BLaER1 treated with 17β-estradiol and CSF1 and Interleukin-3, amounts not matched to agents 10 nM and 100 nM (cell line): ENCODE measurements at regions not wholly inside any gene's neighbourhood (a gene's known extent, or its start where the extent isn't known, plus 50 kb on each side); places are given as distances from the start of the nearest gene placed in this dataset.

Experiments used
- H3K27ac ChIP-seq, 11 experiments: shearing (Covaris generic); formaldehyde crosslinking; 2 replicates each; pipeline ENCODE4 v1.8.1; 2022
- H3K27me3 ChIP-seq, 11 experiments: shearing (Covaris generic); formaldehyde crosslinking; 2 replicates each; pipeline ENCODE4 v1.8.1; 2022
- H3K36me3 ChIP-seq, 11 experiments: shearing (Covaris generic); formaldehyde crosslinking; 2 replicates each; pipeline ENCODE4 v1.8.1; 2022
- H3K4me1 ChIP-seq, 10 experiments: shearing (Covaris generic); formaldehyde crosslinking; 2 replicates each; pipeline ENCODE4 v1.8.1; 2022
- H3K4me2 ChIP-seq, 11 experiments: shearing (Covaris generic); formaldehyde crosslinking; 2 replicates each; pipeline ENCODE4 v1.8.1; 2022
- H3K4me3 ChIP-seq, 10 experiments: shearing (Covaris generic); formaldehyde crosslinking; 2 replicates each; pipeline ENCODE4 v1.8.1; 2022
- H3K9ac ChIP-seq, 11 experiments: shearing (Covaris generic); formaldehyde crosslinking; 2 replicates each; pipeline ENCODE4 v1.8.1; 2022
- H3K9me3 ChIP-seq, 11 experiments: shearing (Covaris generic); formaldehyde crosslinking; replicated peaks in 1 of 11; 2 replicates each; pipeline ENCODE4 v1.8.1; 2022
- H4K20me1 ChIP-seq, 11 experiments: shearing (Covaris generic); formaldehyde crosslinking; 2 replicates each; pipeline ENCODE4 v1.8.1; 2022
- Cebpa-rat ChIP-seq, 11 experiments: shearing (Covaris generic); IDR thresholded peaks; 2 replicates each; pipeline ENCODE4 v1.8.1; 2022

DNA sequence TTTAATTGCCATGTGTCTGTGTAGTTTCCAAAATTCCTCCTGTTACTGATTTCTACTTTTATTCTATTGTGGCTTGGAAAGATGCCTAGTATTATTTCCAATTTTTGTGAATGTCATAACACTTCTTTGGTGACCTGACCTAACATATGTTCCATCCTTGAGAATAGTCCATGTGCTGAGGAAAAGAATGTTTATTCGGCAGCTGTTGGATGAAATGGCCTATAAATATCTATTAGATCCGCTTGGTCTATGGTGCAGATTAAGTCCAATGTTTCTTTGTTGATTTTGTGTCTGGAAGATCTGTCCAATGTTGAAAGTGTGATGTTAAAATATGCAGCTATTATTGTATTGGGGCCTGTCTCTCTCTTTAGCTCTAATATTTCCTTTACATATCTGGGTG lies 219.2 kb upstream of the HDX start:
- peaks cover 0 to 14% (median 0%) of the 10 kb centered on the region in 11 experiments; a peak in 2 of 22 replicates for H4K20me1 ChIP-seq
- TF ChIP-seq Cebpa-rat (IDR thresholded peaks at IDR 0.05): no peak
- H3K36me3 ChIP-seq: no peaks in the 10 kb centered on the region
- H3K9ac ChIP-seq: no peak overlapping the region
- H3K4me1 ChIP-seq: peaks cover 0 to 4% (median 0%) of the 10 kb centered on the region in 10 experiments; a peak in 1 of 20 replicates
- H3K4me2 ChIP-seq: no peak overlapping the region
- H3K27me3 ChIP-seq: peaks cover 82 to 100% (median 96%) of the 10 kb centered on the region in 11 experiments
- H3K4me3 ChIP-seq: no peak overlapping the region
- H3K27ac ChIP-seq: no peak overlapping the region
- no peaks in the 10 kb centered on the region for H3K9me3 ChIP-seq

DNA sequence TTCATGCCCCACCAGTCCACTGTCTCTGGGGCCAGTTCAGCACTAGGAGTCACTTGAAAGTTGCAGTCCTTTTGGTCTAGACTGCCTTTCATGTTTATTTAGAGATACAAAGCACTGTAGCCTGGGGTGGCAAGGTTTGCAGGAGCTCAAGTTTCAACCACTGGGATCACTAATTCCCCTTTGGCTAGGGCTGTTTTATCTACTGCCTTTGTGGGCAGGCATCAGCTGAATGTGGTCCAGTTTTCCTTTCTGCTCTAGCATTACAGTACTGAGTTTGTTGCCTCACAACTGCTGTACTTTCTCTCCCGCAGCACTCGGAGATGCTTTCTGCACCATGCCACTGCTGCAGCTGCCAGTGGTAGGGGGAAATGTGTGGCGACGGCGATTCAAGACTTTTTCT lies 222.3 kb upstream of the HDX start:
- Histone ChIP-seq H3K36me3 (no peaks in the 10 kb centered on the region), H3K9me3 (no peaks in the 10 kb centered on the region), H3K27ac (no peak overlapping the region), H3K4me3 (no peak overlapping the region), H3K4me1 (peaks cover 0 to 4% (median 0%) of the 10 kb centered on the region in 10 experiments; a peak in 1 of 20 replicates), H3K4me2 (0 out of 22 replicates have a peak overlapping the region, but pooled peaks of 3 of the 11 experiments have one; percentile 0 to 26 (median 6)), H4K20me1 (peaks cover 0 to 9% (median 0%) of the 10 kb centered on the region in 11 experiments; a peak in 3 of 22 replicates), H3K9ac (no peak overlapping the region), H3K27me3 (peaks cover 84 to 100% (median 93%) of the 10 kb centered on the region in 11 experiments)
- TF ChIP-seq Cebpa-rat (IDR thresholded peaks at IDR 0.05): no peak

GRCh38 chrX:84729408-84729807 lies 227.2 kb upstream of the HDX start:
- H4K20me1 ChIP-seq: peaks cover 0 to 8% (median 0%) of the 10 kb centered on the region in 11 experiments; a peak in 3 of 22 replicates
- no peak overlapping the region for H3K4me2 ChIP-seq

DNA sequence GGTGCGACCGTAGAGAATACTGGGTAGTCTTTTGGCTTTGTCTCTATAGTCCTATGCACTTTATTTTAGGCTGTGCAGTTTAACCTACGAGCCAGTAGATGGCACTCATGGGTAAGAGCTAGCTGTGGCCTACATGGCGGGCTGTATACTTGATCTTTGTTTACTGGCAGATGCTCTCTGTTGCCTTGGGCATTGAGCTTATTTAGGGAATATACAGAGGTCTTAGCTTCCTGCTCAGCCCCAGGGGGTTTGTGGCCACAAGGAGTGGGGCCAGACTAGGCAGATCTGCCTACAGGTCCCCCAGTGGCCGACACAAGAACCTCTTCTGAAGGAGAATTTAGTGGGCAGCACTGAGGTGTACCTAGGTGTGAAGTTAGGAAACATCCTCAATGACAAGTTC lies 227.6 kb upstream of the HDX start:
- Histone ChIP-seq H3K4me1 (no peaks in the 10 kb centered on the region), H3K4me2 (no peak overlapping the region), H3K4me3 (no peak overlapping the region), H3K36me3 (no peaks in the 10 kb centered on the region), H3K27me3 (peaks cover 67 to 92% (median 78%) of the 10 kb centered on the region in 11 experiments), H3K9ac (no peak overlapping the region), H3K27ac (no peak overlapping the region), H4K20me1 (peaks cover 0 to 6% (median 0%) of the 10 kb centered on the region in 11 experiments; a peak in 2 of 22 replicates), H3K9me3 (no peaks in the 10 kb centered on the region)
- no peak for TF ChIP-seq Cebpa-rat (IDR thresholded peaks at IDR 0.05)

More at GRCh38 chrX:84729408-84729807, 227.2 kb upstream of the HDX start:
- H3K9me3 ChIP-seq: no peaks in the 10 kb centered on the region
- no peak overlapping the region for H3K9ac ChIP-seq
- H3K4me1 ChIP-seq: peaks cover 0 to 3% (median 0%) of the 10 kb centered on the region in 10 experiments; a peak in 1 of 20 replicates
- H3K4me3 ChIP-seq: no peak overlapping the region
- no peak for TF ChIP-seq Cebpa-rat (IDR thresholded peaks at IDR 0.05)
- no peak overlapping the region for H3K27ac ChIP-seq
- peaks cover 67 to 92% (median 78%) of the 10 kb centered on the region in 11 experiments for H3K27me3 ChIP-seq
- no peaks in the 10 kb centered on the region for H3K36me3 ChIP-seq

GRCh38 chrX:84735025-84735424 lies 232.8 kb upstream of the HDX start:
- Histone ChIP-seq H3K4me2 (no peak overlapping the region), H3K4me3 (no peak overlapping the region), H3K27ac (no peak overlapping the region), H3K9ac (no peak overlapping the region), H3K4me1 (no peaks in the 10 kb centered on the region), H3K27me3 (peaks cover 71 to 95% (median 83%) of the 10 kb centered on the region in 11 experiments), H3K36me3 (no peaks in the 10 kb centered on the region), H3K9me3 (0 out of 22 replicates have a peak, but pooled peaks cover 0 to 6% (median 0%) of the 10 kb centered on the region in 11 experiments), H4K20me1 (peaks cover 0 to 6% (median 0%) of the 10 kb centered on the region in 11 experiments; a peak in 1 of 22 replicates)
- no peak for TF ChIP-seq Cebpa-rat (IDR thresholded peaks at IDR 0.05)

DNA sequence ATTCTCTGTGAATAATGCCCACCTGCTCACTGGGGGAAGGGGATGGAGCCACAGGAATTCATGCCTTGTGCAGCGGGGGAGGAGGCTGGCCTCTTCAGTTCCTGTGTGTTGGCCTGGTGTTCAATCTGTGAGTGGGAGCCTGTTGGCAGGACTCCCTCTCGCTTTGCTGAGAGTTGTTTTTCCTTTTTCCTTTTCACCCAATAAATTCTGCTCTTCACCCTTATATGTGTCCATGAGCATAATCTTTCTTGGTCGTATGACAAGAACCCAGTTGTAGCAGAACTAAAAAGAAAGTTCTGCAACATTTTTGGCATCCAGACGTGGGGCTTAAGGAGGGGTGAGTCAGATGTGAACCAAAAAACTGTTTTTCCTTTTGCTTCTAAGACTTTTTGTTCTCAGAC lies 235.2 kb upstream of the HDX start:
- TF ChIP-seq Cebpa-rat (IDR thresholded peaks at IDR 0.05): no peak
- Histone ChIP-seq H3K4me1 (no peaks in the 10 kb centered on the region), H3K27me3 (peaks cover 84 to 99% (median 91%) of the 10 kb centered on the region in 11 experiments), H4K20me1 (peaks cover 0 to 6% (median 0%) of the 10 kb centered on the region in 11 experiments; a peak in 1 of 22 replicates), H3K9ac (no peak overlapping the region), H3K36me3 (no peaks in the 10 kb centered on the region), H3K9me3 (0 out of 22 replicates have a peak, but pooled peaks cover 0 to 6% (median 0%) of the 10 kb centered on the region in 11 experiments), H3K4me2 (no peak overlapping the region), H3K4me3 (no peak overlapping the region), H3K27ac (no peak overlapping the region)

- Histone ChIP-seq H3K9me3 (peaks cover 0 to 18% (median 0%) of the 10 kb centered on the region in 11 experiments; a peak in 8 of 22 replicates), H4K20me1 (peaks cover 0 to under 1% (median 0%) of the 10 kb centered on the region in 11 experiments; a peak in 1 of 22 replicates), H3K36me3 (no peaks in the 10 kb centered on the region), H3K4me2 (no peak overlapping the region), H3K9ac (no peak overlapping the region), H3K27ac (no peak overlapping the region), H3K27me3 (peaks cover 89 to 100% (median 99%) of the 10 kb centered on the region in 11 experiments), H3K4me3 (no peak overlapping the region), H3K4me1 (no peaks in the 10 kb centered on the region)
- TF ChIP-seq Cebpa-rat (IDR thresholded peaks at IDR 0.05): no peak
These were observed 245.3 kb upstream of the HDX start for GRCh38 chrX:84747516-84747915.

- no peak overlapping the region for H3K4me2 ChIP-seq
- TF ChIP-seq Cebpa-rat (IDR thresholded peaks at IDR 0.05): no peak
- no peaks in the 10 kb centered on the region for H3K4me1 ChIP-seq
- H3K4me3 ChIP-seq: no peak overlapping the region
- H4K20me1 ChIP-seq: no peaks in the 10 kb centered on the region
- no peaks in the 10 kb centered on the region for H3K36me3 ChIP-seq
- peaks cover 82 to 100% (median 98%) of the 10 kb centered on the region in 11 experiments for H3K27me3 ChIP-seq
- peaks cover 0 to 18% (median 0%) of the 10 kb centered on the region in 11 experiments; a peak in 8 of 22 replicates for H3K9me3 ChIP-seq
- no peak overlapping the region for H3K9ac ChIP-seq
- no peak overlapping the region for H3K27ac ChIP-seq
These were observed 246.9 kb upstream of the HDX start for GRCh38 chrX:84748965-84749656.

DNA sequence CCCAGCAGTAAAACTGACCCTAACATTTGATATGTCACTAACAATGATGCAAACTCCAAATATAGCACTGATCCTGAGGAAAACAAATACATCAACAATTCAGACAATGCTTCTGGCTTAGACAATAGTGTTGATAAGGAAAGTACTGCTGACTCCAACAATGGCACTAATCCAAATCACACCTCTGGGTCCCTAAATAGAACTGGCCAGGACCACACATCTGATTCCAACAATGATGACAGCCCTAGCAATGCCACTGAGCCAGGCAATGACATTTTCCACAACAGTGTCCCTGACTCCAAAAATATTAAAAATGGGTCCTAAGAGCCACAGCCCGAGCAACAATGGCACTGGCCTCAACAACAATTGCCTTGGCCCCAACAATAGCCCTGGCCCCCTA lies 243.1 kb upstream of the APOOL start:
- Histone ChIP-seq H3K27me3 (peaks cover 33 to 93% (median 87%) of the 10 kb centered on the region in 11 experiments; a peak in 21 of 22 replicates), H3K9me3 (no peaks in the 10 kb centered on the region; a peak in 1 of 22 replicates), H3K27ac (no peak overlapping the region), H3K36me3 (no peaks in the 10 kb centered on the region), H3K4me2 (no peak overlapping the region), H3K9ac (no peak overlapping the region), H4K20me1 (no peaks in the 10 kb centered on the region; a peak in 1 of 22 replicates), H3K4me3 (no peak overlapping the region), H3K4me1 (no peaks in the 10 kb centered on the region)
- TF ChIP-seq Cebpa-rat (IDR thresholded peaks at IDR 0.05): no peak
